H1 (cell line): ENCODE measurements at regions not wholly inside any gene's neighbourhood (a gene's known extent, or its start where the extent isn't known, plus 50 kb on each side); places are given as distances from the start of the nearest gene placed in this dataset.

Experiments
- CTCF ChIA-PET: fragments of 300-600 bp; sonication (Branson Sonifier 250); formaldehyde crosslinking; loops from one replicate; lab custom pipeline; 2021; ENCODE audit not compliant: partially characterized antibody; lab: Charles Lee
- POLR2A ChIA-PET: fragments of 300-600 bp; sonication (Branson Sonifier 250); formaldehyde crosslinking; loops from one replicate; lab custom pipeline; 2021; ENCODE audit warnings: inconsistent platforms; ENCODE audit not compliant: partially characterized antibody; lab: Charles Lee
- DNase-seq, 2 experiments: peaks; one replicate each; pipeline versions ENCODE4 v3.0.0 to v3.0.0-alpha.2; 2010 to 2022; ENCODE audit warnings: low spot score in 2 of 2, low read depth in 1 of 2, mixed read lengths in 1 of 2
- FAIRE-seq: peaks from 2 replicates; lab custom pipeline; 2011; peaks lifted over from hg19 to GRCh38; lab: Jason Lieb, UNC
- H2AFZ ChIP-seq: 2 replicates; pipeline ENCODE4 v1.8.1; 2012; ENCODE audit warnings: low read length, inconsistent platforms
- H2AK5ac ChIP-seq: 2 replicates; pipeline ENCODE4 v1.6.1; 2013; ENCODE audit warnings: low read depth, low read length
- H2BK120ac ChIP-seq: replicated peaks from 2 replicates; pipeline ENCODE3; 2013; ENCODE audit warnings: low read depth, low read length, inconsistent platforms
- H2BK12ac ChIP-seq: 2 replicates; pipeline ENCODE4 v1.6.1; 2013; ENCODE audit warnings: low read depth, low read length
- H2BK15ac ChIP-seq: 2 replicates; pipeline ENCODE4 v1.6.1; 2013; ENCODE audit warnings: low read length
- H2BK20ac ChIP-seq: 2 replicates; pipeline ENCODE4 v1.6.1; 2013; ENCODE audit warnings: low read length
- H2BK5ac ChIP-seq: 2 replicates; pipeline ENCODE4 v1.6.1; 2013; ENCODE audit warnings: low read depth, low read length
- H3K14ac ChIP-seq: 2 replicates; pipeline ENCODE4 v1.6.1; 2013; ENCODE audit warnings: inconsistent platforms; ENCODE audit not compliant: insufficient read length
- H3K18ac ChIP-seq: 2 replicates; pipeline ENCODE4 v1.6.1; 2013; ENCODE audit warnings: low read length; ENCODE audit errors: extremely low read depth
- H3K23ac ChIP-seq: 2 replicates; pipeline ENCODE4 v1.6.1; 2013; ENCODE audit warnings: inconsistent platforms; ENCODE audit not compliant: insufficient read length
- H3K23me2 ChIP-seq: 2 replicates; pipeline ENCODE4 v1.6.1; 2013; ENCODE audit warnings: low read depth, low read length
- H3K27ac ChIP-seq: 2 replicates; pipeline ENCODE4 v1.6.1; 2011; ENCODE audit warnings: low read depth, low read length, inconsistent platforms
- H3K27me3 ChIP-seq, 4 experiments: replicated peaks in 1 of 4; 1 replicate in 1 of 4; 2 replicates in 3 of 4; pipeline versions ENCODE4 v1.6.1 to v1.8.1; 2011 to 2013; ENCODE audit warnings: low read length in 3 of 4, mild to moderate bottlenecking in 3 of 4, inconsistent platforms in 2 of 4, mixed read lengths in 2 of 4, moderate library complexity in 1 of 4; ENCODE audit not compliant: control insufficient read depth in 3 of 4, insufficient read depth in 3 of 4; ENCODE audit errors: extremely low read depth in 1 of 4
- H3K36me3 ChIP-seq, 4 experiments: 2 replicates each; pipeline versions ENCODE4 v1.6.1 to v1.8.1; 2011 to 2013; ENCODE audit warnings: mild to moderate bottlenecking in 4 of 4, low read length in 3 of 4, moderate library complexity in 2 of 4, control low read depth in 1 of 4, inconsistent platforms in 1 of 4; ENCODE audit not compliant: insufficient read depth in 4 of 4, control insufficient read depth in 2 of 4
- H3K4ac ChIP-seq: replicated peaks from 2 replicates; pipeline ENCODE3; 2013; ENCODE audit warnings: low read length, low read depth, mixed read lengths, inconsistent platforms; ENCODE audit not compliant: insufficient read length
- H3K4me1 ChIP-seq, 4 experiments: replicated peaks in 1 of 4; 1 replicate in 1 of 4; 2 replicates in 3 of 4; pipeline versions ENCODE4 v1.6.1 to v1.8.1; 2011 to 2013; ENCODE audit warnings: low read length in 3 of 4, inconsistent platforms in 2 of 4, mixed read lengths in 1 of 4; ENCODE audit not compliant: insufficient read depth in 4 of 4, control insufficient read depth in 3 of 4
- H3K4me2 ChIP-seq, 2 experiments: 2 replicates each; pipeline versions ENCODE4 v1.6.1 to v1.8.1; 2011 to 2013; ENCODE audit warnings: low read depth in 2 of 2, low read length in 2 of 2, control low read depth in 1 of 2, inconsistent platforms in 1 of 2, mild to moderate bottlenecking in 1 of 2; ENCODE audit not compliant: insufficient read depth in 1 of 2
- H3K4me3 ChIP-seq, 4 experiments: fragments of 200-600, 300-600 bp in 1 of 4; sonication (generic), shearing (Covaris generic), sonication (Bioruptor Twin) in 1 of 4; 2 replicates each; pipeline versions ENCODE4 v1.5.1 to v1.8.1; 2011 to 2016; ENCODE audit warnings: low read length in 4 of 4, low read depth in 3 of 4, control low read depth in 2 of 4, inconsistent platforms in 2 of 4, mild to moderate bottlenecking in 2 of 4, mixed read lengths in 1 of 4, moderate library complexity in 1 of 4; ENCODE audit not compliant: insufficient read depth in 2 of 4; ENCODE audit errors: extremely low read depth in 1 of 4
- H3K56ac ChIP-seq: replicated peaks from 2 replicates; pipeline ENCODE3; 2013; ENCODE audit warnings: low read depth, mild to moderate bottlenecking, mixed read lengths, low read length, inconsistent platforms; ENCODE audit not compliant: insufficient read length
- H3K79me1 ChIP-seq: 2 replicates; pipeline ENCODE4 v1.6.1; 2013; ENCODE audit warnings: low read depth, low read length, control low read depth
- H3K79me2 ChIP-seq, 2 experiments: 2 replicates each; pipeline versions ENCODE4 v1.6.1 to v1.8.1; 2012 to 2013; ENCODE audit warnings: low read length in 2 of 2, mild to moderate bottlenecking in 2 of 2, inconsistent platforms in 1 of 2; ENCODE audit not compliant: insufficient read depth in 2 of 2, control insufficient read depth in 1 of 2
- H3K9ac ChIP-seq, 4 experiments: replicated peaks in 1 of 4; 1 replicate in 1 of 4; 2 replicates in 3 of 4; pipeline versions ENCODE4 v1.6.1 to v1.8.1; 2011 to 2013; ENCODE audit warnings: low read depth in 3 of 4, low read length in 3 of 4, control low read depth in 2 of 4, mild to moderate bottlenecking in 2 of 4, moderate library complexity in 2 of 4, inconsistent platforms in 1 of 4; ENCODE audit errors: extremely low read depth in 1 of 4
- H3K9me3 ChIP-seq, 2 experiments: 2 replicates each; pipeline versions ENCODE4 v1.6.1 to v1.8.1; 2012 to 2013; ENCODE audit warnings: mild to moderate bottlenecking in 2 of 2, moderate library complexity in 2 of 2, control low read depth in 1 of 2, inconsistent platforms in 1 of 2, low read depth in 1 of 2, low read length in 1 of 2, mixed read lengths in 1 of 2; ENCODE audit not compliant: insufficient read depth in 2 of 2
- H4K20me1 ChIP-seq, 2 experiments: replicated peaks in 1 of 2; 2 replicates each; pipeline versions ENCODE3 to v1.8.1; 2011 to 2013; ENCODE audit warnings: inconsistent platforms in 2 of 2, low read length in 2 of 2, mild to moderate bottlenecking in 1 of 2; ENCODE audit not compliant: insufficient read depth in 2 of 2, control insufficient read depth in 1 of 2
- H4K5ac ChIP-seq: 2 replicates; pipeline ENCODE4 v1.6.1; 2013; ENCODE audit warnings: low read length, low read depth, mixed read lengths, inconsistent platforms; ENCODE audit not compliant: insufficient read length
- H4K8ac ChIP-seq: 2 replicates; pipeline ENCODE4 v1.8.0; 2013; ENCODE audit warnings: mild to moderate bottlenecking, moderate library complexity, low read length, inconsistent platforms; ENCODE audit not compliant: insufficient read depth; ENCODE audit errors: extremely low read depth
- H4K91ac ChIP-seq: replicated peaks from 2 replicates; pipeline ENCODE3; 2013; ENCODE audit warnings: low read length, mixed read lengths, inconsistent platforms; ENCODE audit not compliant: insufficient read length
- HDAC2 ChIP-seq, 2 experiments: fragments of 300-600 bp in 1 of 2; sonication (generic) in 1 of 2; IDR thresholded peaks; 2 replicates each; pipeline ENCODE4 v1.6.1; 2011 to 2012; ENCODE audit warnings: low read depth in 2 of 2, low read length in 2 of 2, mild to moderate bottlenecking in 2 of 2, moderate library complexity in 2 of 2, borderline replicate concordance in 1 of 2, inconsistent platforms in 1 of 2
- RBBP5 ChIP-seq: IDR thresholded peaks from 2 replicates; pipeline ENCODE4 v1.7.1; 2012; ENCODE audit warnings: low read depth, mild to moderate bottlenecking, inconsistent platforms, low read length, moderate library complexity, borderline replicate concordance
- SUZ12 ChIP-seq: fragments of 200-600 bp; sonication (generic); IDR thresholded peaks from 2 replicates; pipeline ENCODE4 v1.6.1; 2012; ENCODE audit warnings: mild to moderate bottlenecking, inconsistent platforms, low read length, moderate library complexity, mixed read lengths
- WGBS, 2 experiments: shearing (Covaris generic) in 1 of 2; methylation state at CpG; one replicate each; pipeline versions ENCODE4 v1.1.6 to v1.1.7; 2013 to 2015; ENCODE audit warnings: low lambda C conversion rate in 2 of 2, mixed read lengths in 2 of 2, inconsistent platforms in 1 of 2, low coverage in 1 of 2, missing lambda C conversion rate in 1 of 2; ENCODE audit not compliant: insufficient replicate concordance in 2 of 2, insufficient coverage in 1 of 2, insufficient read length in 1 of 2; ENCODE audit errors: extremely low coverage in 1 of 2, missing lambda C conversion rate in 1 of 2; 5-methylcytosine and 5-hydroxymethylcytosine counted together

DNA sequence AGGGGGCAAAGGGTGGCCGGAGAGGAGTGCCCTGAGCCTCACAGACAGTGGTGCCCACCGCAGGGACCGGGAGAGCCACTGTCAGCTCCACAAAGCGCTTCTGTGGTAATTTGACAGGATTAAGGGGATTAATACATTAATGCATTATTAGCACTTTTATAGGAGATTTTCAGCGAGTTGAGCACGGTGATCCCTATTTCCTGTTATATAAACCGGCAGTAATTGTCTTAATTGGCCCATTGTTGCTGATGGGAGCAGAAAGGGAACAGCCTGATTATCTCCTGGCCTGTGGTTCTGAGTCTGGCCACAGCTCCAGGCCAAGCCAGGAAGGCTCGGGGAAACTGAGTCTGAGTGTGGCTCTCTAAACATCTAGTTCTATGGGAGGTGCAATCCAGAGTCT lies 423.6 kb downstream of the CDK5RAP2 start:
- no peaks in the 10 kb centered on the region for H4K20me1 ChIP-seq
- no peak overlapping the region for H3K18ac ChIP-seq
- TF ChIP-seq SUZ12, result no peak
- no peak for TF ChIP-seq HDAC2 (IDR thresholded peaks at IDR 0.05; ENCODE audit: borderline replicate concordance in 1 of 2, low read depth in 2 of 2, low read length in 2 of 2)
- no peak for TF ChIP-seq RBBP5
- POLR2A ChIA-PET, result no interaction called here
- CTCF ChIA-PET, result no interaction called here
- peaks cover 0 to 3% of the 10 kb centered on the region in 2 experiments; a peak in 1 of 4 replicates for H3K79me2 ChIP-seq
- H2BK12ac ChIP-seq, result no peak overlapping the region
- H3K4ac ChIP-seq, result no peak overlapping the region
- no peak overlapping the region for H2BK20ac ChIP-seq
- H2BK5ac ChIP-seq, result no peak overlapping the region
- 0 out of 7 replicates have a peak overlapping the region, but pooled peaks of 1 of the 4 experiments have one; percentile 18 for H3K9ac ChIP-seq
- no peak overlapping the region for H2BK120ac ChIP-seq
- H2AFZ ChIP-seq, result no peak overlapping the region
- DNase-seq (no peak), FAIRE-seq (no peak)
- no peak overlapping the region for H4K5ac ChIP-seq
- no peak overlapping the region for H3K56ac ChIP-seq
- H2BK15ac ChIP-seq, result no peak overlapping the region
- no peak overlapping the region for H2AK5ac ChIP-seq
- H3K23me2 ChIP-seq, result no peaks in the 10 kb centered on the region
- no peak overlapping the region for H3K4me3 ChIP-seq
- no peak overlapping the region for H4K8ac ChIP-seq
- H3K36me3 ChIP-seq, result no peaks in the 10 kb centered on the region
- no peak overlapping the region for H3K14ac ChIP-seq
- H3K27me3 ChIP-seq, result peaks cover 0 to 3% (median 0%) of the 10 kb centered on the region in 4 experiments; a peak in 2 of 7 replicates
- H3K4me1 ChIP-seq, result peaks cover 0 to 4% (median 0%) of the 10 kb centered on the region in 4 experiments; a peak in 2 of 7 replicates
- H3K4me2 ChIP-seq, result no peak overlapping the region
- H3K23ac ChIP-seq, result no peak overlapping the region
- H4K91ac ChIP-seq, result no peak overlapping the region
- H3K27ac ChIP-seq, result no peak overlapping the region
- H3K79me1 ChIP-seq, result no peaks in the 10 kb centered on the region
- H3K9me3 ChIP-seq, result no peaks in the 10 kb centered on the region
- WGBS, 2 experiments, result 92% methylated on average over 8 of the region's 8 CpGs; no CpG with 5 or more reads in 1 of the 2 experiments
